ENCODE measurements at regions not wholly inside any gene's neighbourhood (a gene's known extent, or its start where the extent isn't known, plus 50 kb on each side); places are given as distances from the start of the nearest gene placed in this dataset.

GRCh38 chr4:182089326-182089725 is 153.9 kb upstream of the TENM3 start:
- H3K4me3 ChIP-seq (replicated peaks; ENCODE audit: insufficient read depth, low read length) = no peak overlapping the region
- no peak overlapping the region for H3K27ac ChIP-seq (replicated peaks)
- TF ChIP-seq GABPA (IDR thresholded peaks at IDR 0.05; ENCODE audit: low read depth) (no peak), SPI1 (IDR thresholded peaks at IDR 0.05; ENCODE audit: borderline replicate concordance, low read depth) (no peak), POLR2AphosphoS5 (IDR thresholded peaks at IDR 0.05; ENCODE audit: low read depth) (no peak), REST (IDR thresholded peaks at IDR 0.05; ENCODE audit: insufficient replicate concordance, low read depth) (no peak)
- TF ChIP-seq, protein P1, sequence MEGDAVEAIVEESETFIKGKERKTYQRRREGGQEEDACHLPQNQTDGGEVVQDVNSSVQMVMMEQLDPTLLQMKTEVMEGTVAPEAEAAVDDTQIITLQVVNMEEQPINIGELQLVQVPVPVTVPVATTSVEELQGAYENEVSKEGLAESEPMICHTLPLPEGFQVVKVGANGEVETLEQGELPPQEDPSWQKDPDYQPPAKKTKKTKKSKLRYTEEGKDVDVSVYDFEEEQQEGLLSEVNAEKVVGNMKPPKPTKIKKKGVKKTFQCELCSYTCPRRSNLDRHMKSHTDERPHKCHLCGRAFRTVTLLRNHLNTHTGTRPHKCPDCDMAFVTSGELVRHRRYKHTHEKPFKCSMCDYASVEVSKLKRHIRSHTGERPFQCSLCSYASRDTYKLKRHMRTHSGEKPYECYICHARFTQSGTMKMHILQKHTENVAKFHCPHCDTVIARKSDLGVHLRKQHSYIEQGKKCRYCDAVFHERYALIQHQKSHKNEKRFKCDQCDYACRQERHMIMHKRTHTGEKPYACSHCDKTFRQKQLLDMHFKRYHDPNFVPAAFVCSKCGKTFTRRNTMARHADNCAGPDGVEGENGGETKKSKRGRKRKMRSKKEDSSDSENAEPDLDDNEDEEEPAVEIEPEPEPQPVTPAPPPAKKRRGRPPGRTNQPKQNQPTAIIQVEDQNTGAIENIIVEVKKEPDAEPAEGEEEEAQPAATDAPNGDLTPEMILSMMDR (IDR thresholded peaks at IDR 0.05; ENCODE audit: insufficient read depth, low read length) = no peak
- no peaks in the 10 kb centered on the region for H3K27me3 ChIP-seq (ENCODE audit: insufficient read depth, poor library complexity, severe bottlenecking)
- DNase-seq (ENCODE audit: low read depth in 1 of 2, low spot score in 1 of 2) = no peak

DNA sequence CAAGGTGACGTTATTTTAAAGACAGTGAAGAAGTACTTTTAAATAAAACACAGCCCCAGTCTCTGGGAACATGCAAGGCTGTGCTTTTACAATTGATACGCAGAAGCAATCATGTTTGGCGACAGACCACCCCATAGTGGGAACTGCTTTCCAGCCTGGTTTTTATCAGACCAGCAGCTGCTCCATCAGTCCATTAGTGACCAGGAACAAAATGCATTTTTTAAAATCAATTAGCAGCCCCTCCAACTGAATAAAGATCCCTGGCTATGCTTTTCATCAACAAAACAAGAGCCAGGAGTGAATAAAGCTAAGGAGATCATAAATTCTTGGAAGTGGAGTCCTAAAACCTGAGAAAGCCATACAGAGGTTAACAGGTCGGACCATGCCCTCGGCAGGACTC is 153.0 kb upstream of the TENM3 start:
- H3K27ac ChIP-seq (replicated peaks) = no peak overlapping the region
- no peak overlapping the region for H3K4me3 ChIP-seq (replicated peaks; ENCODE audit: insufficient read depth, low read length)
- TF ChIP-seq GABPA (IDR thresholded peaks at IDR 0.05; ENCODE audit: low read depth) (no peak), POLR2AphosphoS5 (IDR thresholded peaks at IDR 0.05; ENCODE audit: low read depth) (no peak), SPI1 (IDR thresholded peaks at IDR 0.05; ENCODE audit: borderline replicate concordance, low read depth) (no peak), REST (IDR thresholded peaks at IDR 0.05; ENCODE audit: insufficient replicate concordance, low read depth) (no peak)
- TF ChIP-seq, protein P1 (IDR thresholded peaks at IDR 0.05; ENCODE audit: insufficient read depth, low read length) = no peak
- no peak for DNase-seq (ENCODE audit: low read depth in 1 of 2, low spot score in 1 of 2)
- H3K27me3 ChIP-seq (ENCODE audit: insufficient read depth, poor library complexity, severe bottlenecking) = no peaks in the 10 kb centered on the region

DNA sequence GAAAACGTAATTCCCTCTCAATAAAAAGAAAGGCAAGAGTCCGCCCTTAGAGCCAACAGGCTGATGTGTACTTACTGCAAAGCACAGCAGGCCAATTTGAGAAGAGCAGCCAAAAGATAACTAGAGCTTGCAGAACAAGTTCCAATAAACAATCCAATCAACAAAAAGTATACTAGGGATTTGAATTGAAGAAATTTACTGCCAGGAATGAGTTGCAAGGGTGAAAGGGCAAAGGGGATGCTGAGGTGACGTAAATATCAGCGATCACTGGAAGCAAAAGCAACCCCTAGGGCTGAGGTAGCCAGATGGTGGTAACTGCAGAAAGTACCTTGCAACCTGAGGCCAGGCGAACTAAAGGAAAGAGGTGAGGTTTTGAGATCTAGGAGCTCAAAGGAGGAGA is 152.1 kb upstream of the TENM3 start:
- TF ChIP-seq GABPA (IDR thresholded peaks at IDR 0.05; ENCODE audit: low read depth) (no peak), POLR2AphosphoS5 (IDR thresholded peaks at IDR 0.05; ENCODE audit: low read depth) (no peak), SPI1 (IDR thresholded peaks at IDR 0.05; ENCODE audit: borderline replicate concordance, low read depth) (no peak)
- TF ChIP-seq, protein P1 (IDR thresholded peaks at IDR 0.05; ENCODE audit: insufficient read depth, low read length) = no peak
- H3K4me3 ChIP-seq (replicated peaks; ENCODE audit: insufficient read depth, low read length) = no peak overlapping the region
- H3K27me3 ChIP-seq (ENCODE audit: insufficient read depth, poor library complexity, severe bottlenecking) = no peaks in the 10 kb centered on the region
- no peak overlapping the region for H3K27ac ChIP-seq (replicated peaks)
- DNase-seq (ENCODE audit: low read depth in 1 of 2, low spot score in 1 of 2) = no peak

- no peak overlapping the region for H3K4me3 ChIP-seq (replicated peaks; ENCODE audit: insufficient read depth, low read length)
- DNase-seq (ENCODE audit: low read depth in 1 of 2, low spot score in 1 of 2) = no peak
- TF ChIP-seq SPI1 (IDR thresholded peaks at IDR 0.05; ENCODE audit: borderline replicate concordance, low read depth) (no peak), POLR2AphosphoS5 (IDR thresholded peaks at IDR 0.05; ENCODE audit: low read depth) (no peak), REST (IDR thresholded peaks at IDR 0.05; ENCODE audit: insufficient replicate concordance, low read depth) (no peak), GABPA (IDR thresholded peaks at IDR 0.05; ENCODE audit: low read depth) (no peak)
- TF ChIP-seq, protein P1 (IDR thresholded peaks at IDR 0.05; ENCODE audit: insufficient read depth, low read length) = no peak
- H3K27ac ChIP-seq (replicated peaks) = no peak overlapping the region
- H3K27me3 ChIP-seq (ENCODE audit: insufficient read depth, poor library complexity, severe bottlenecking) = no peaks in the 10 kb centered on the region
These were observed 149.8 kb upstream of the TENM3 start for GRCh38 chr4:182093431-182093831.

Data from HL-60 (cell line).